GF-D8 (cell line): ENCODE measurements at regions not wholly inside any gene's neighbourhood (a gene's known extent, or its start where the extent isn't known, plus 50 kb on each side); places are given as distances from the start of the nearest gene placed in this dataset.

Experiments
- DNase-seq: peaks from one replicate; lab custom pipeline; 2025; lab: John Stamatoyannopoulos, UW

DNA sequence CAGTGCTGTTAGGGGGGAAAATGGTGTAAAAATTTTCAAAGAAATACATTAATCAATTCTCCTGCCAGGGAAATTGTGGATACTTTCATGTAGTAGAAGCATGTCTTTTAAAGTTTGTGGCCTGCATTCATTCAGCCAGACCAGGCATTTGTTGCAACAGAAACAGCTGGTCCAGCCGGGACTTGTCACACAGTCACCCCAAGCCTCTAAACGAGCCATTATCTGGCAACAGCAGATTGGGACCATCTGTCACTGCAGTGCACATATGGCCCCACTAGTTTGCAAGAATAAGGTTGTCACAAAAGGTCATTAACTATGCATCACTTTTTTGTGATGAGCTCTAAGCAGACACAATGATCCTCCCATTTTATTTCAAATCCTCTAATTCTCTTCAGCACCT is 193.9 kb downstream of the PHLDA1 start:
- DNase-seq, result no peak

- no peak for DNase-seq
These were observed 195.0 kb downstream of the PHLDA1 start for GRCh38 chr12:75836533-75836932.

DNA sequence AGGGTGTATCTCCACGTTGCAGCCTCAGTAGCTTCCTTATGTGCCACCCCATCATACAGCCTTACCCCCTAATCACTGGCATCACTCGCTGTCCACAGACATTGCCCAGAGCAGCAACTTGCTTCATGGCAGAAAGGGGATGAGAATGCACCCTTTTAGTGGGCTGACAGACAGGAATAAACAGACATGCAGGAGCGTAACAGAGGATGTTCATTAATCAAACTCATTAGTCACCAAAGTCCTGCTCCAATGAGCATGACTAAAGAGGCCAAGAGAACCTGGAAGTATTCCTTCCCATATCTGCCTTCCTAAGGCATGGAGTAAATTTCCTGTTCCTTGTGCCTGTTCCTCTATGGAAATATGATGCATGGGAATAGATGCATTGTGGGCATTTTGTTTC is 197.0 kb downstream of the PHLDA1 start:
- DNase-seq, result no peak

- no peak for DNase-seq
These were observed 198.3 kb downstream of the PHLDA1 start for GRCh38 chr12:75833268-75833667.

DNA sequence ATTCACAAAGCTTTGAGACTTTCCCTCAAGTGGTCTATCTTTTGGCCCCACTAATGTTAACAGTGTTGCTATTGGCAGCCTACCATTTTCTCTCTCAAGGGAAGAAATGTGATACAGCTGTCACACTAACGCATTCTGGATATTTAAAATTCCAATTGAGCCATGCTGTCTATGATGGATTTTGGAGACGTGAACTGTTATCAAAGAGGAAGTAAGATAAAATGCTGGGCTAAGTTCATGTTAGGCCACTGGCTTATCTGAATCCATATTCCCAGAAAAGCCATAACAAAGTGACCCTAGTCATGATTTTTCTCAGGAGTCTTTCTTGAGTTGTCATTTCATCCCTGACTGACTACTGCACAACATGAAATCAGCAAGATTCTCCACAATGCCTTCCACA is 200.2 kb downstream of the PHLDA1 start:
- no peak for DNase-seq

- DNase-seq, result no peak
These were observed 204.5 kb downstream of the PHLDA1 start for GRCh38 chr12:75827061-75827460.

- DNase-seq, result no peak
These were observed 205.9 kb downstream of the PHLDA1 start for GRCh38 chr12:75825686-75826085.

DNA sequence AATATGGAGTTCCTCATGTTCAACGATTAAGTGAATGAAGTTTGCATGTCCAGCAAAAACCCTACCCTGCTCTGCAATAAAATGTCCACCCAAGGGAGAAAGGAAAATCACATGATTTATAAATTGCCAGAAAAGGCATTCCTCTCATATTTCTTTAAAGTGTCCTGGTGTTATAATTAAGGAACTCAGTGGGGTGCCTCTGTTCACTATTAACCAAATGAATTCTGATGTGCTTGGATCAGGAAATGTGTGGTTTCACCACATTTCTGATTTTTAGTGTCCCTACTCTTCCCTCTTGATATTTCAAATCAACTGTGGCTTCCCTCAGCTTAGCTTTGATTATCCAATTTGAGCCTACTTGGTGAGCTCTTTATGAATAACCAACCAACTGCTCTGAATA is 208.1 kb downstream of the PHLDA1 start:
- DNase-seq, result no peak

GRCh38 chr12:75822416-75822815 is 209.2 kb downstream of the PHLDA1 start:
- DNase-seq, result no peak

DNA sequence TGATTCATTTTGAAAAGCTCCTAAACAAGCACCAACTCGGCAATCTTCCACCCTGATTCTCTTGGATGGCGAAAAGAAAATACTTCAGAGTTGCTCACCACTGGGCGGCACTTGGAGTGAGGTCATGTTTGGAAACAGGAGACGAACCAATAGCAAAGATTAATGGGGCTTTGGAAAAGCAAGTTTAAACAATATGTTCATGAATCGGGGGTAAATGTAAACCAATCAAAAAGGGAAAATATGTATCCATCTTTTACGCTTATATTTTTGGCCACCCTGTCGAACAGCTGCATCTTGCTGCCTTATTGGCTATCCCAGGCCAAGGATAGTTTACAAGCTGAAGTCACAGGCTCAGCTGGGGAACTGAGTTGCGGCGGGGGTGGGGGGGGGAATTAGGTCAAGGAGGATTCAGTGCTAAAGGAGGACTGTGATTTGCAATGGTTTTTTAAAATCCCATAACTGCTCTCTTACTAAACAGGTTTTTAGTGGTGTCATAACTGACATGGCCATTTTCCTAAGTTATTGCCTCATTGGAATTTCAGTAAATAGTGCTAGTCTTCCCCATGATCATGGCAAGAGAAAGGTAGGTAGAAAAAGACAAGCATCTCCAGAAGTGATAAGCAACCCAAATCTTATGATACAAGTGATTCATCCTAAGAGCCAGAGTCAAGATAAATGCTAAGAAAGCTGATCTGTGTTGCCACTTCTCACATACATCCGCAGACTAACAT is 210.6 kb downstream of the PHLDA1 start:
- DNase-seq, result no peak

DNA sequence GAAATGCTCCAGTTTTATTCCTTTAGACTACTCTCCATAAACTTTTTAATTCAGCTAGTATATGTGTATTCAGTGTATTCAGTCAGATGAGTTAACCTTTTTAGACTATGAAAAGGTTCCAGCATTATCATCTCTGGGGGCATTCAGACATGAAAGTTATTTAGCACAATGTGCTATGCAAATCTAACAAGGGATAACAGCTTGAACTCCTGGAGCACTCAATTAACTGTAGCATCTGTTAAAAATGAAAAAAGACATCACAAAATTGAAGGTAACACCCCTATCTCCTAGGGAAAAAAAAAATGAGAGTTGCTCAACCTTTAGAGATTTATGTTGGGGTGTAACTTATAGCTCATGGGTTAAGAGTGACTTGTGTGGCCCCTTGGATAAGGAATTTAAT is 211.5 kb downstream of the PHLDA1 start:
- DNase-seq, result no peak

- DNase-seq, result no peak
These were observed 212.1 kb downstream of the PHLDA1 start for GRCh38 chr12:75819512-75819911.

GRCh38 chr12:75818863-75819262 is 212.7 kb downstream of the PHLDA1 start:
- no peak for DNase-seq

- DNase-seq, result no peak
These were observed 214.7 kb downstream of the PHLDA1 start for GRCh38 chr12:75816897-75817296.

DNA sequence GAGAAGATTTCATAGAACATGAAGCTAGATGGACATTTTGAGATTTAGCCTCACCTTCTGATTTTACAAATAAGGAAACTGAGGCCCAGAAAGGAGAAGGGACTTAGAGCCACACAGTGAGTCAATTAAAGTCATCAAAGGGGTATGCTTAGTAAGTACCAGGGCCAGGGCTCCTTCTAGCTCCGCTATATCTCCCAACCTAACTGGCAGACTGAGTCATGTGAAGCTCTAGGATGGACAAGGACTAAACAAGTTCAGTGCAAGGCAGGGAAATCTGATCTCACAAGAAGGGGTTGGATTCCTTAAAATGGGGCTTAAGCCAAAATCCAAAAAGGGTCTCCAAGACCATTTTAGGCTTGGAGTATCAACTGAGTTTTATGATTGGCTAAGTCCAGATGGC is 215.8 kb downstream of the PHLDA1 start:
- no peak for DNase-seq

DNA sequence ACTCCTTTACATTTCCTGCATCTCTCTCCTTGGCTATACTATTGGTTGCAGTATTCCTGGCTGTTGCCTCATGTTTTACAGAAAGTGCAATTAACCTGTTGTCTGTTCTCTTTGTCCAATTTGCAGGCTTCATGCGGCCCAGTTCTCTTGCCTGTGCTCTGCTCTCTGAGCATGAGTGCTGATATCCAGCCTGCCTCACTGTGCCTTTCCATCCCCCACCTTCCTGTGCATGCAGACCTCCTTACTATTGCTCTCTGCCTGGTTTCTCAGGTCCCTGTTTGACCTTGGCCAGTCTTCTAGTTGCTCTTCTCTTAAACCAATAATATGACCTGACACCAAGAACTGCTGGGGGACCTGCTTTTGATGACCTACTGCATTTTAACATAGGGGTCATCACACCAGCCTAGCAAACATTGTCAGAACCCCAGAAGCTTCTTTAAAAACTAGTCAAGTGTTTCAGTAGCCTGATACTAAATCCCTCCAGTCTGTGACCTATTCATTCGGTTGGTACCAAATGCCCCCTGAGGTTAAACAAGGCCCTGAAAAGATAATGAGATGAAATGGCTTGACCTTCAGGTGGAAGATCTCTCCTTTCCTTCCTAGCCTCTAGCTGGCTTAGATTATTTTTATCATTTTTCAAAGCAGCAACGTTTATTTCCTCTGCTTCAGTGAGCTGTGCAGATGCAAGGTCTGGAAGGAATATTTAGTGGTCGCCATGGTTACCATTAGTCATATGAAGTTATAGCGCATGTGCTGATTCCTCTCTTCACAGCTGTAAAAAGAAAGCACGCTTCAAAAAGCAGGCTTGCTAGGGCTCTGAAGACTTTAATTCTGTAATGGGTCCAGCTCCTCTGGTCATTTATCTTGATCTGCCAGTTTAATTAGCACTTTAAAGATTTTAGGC is 216.5 kb downstream of the PHLDA1 start:
- DNase-seq, result no peak

DNA sequence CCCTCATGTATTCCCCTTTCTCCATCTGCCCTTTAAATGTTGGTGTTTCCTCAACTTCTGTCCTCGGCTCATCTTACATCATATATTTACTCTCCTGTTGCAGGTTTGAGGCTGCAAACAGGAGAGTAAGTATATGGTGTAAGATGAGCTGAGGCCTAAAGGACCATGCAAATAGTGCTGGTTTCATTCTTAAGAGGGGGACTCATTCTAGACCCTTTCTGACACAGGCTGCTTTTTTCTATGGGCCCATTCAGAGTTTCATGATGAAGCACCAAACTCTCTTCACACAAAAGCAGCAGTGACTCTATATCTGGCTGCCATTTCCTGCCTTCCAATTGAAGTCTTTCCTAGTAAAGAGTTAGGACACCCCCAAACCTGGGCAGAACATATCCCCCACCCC is 218.5 kb downstream of the PHLDA1 start:
- DNase-seq, result no peak

- no peak for DNase-seq
These were observed 219.1 kb downstream of the PHLDA1 start for GRCh38 chr12:75812271-75813018.

GRCh38 chr12:75809746-75810145 is 221.8 kb downstream of the PHLDA1 start:
- DNase-seq, result no peak

GRCh38 chr12:75807494-75807893 is 224.1 kb downstream of the PHLDA1 start:
- DNase-seq, result no peak

- DNase-seq, result no peak
These were observed 225.7 kb downstream of the PHLDA1 start for GRCh38 chr12:75805905-75806304.

GRCh38 chr12:75805320-75805719 is 226.3 kb downstream of the PHLDA1 start:
- DNase-seq, result no peak
